HG03439 (cell line): ENCODE measurements at regions not wholly inside any gene's neighbourhood (a gene's known extent, or its start where the extent isn't known, plus 50 kb on each side); places are given as distances from the start of the nearest gene placed in this dataset.
"Not testable (repeated sequence)": the region's sequence is repeated elsewhere in the genome, so short reads cannot be mapped to it uniquely, and the experiment has no call there.

Source experiments
- ATAC-seq: cut with Tn5 transposase; IDR thresholded peaks from one replicate; pipeline ENCODE4 v1.9.1; 2021; ENCODE audit warnings: mild to moderate bottlenecking, moderate library complexity; ENCODE audit not compliant: unreplicated experiment

- no peak for ATAC-seq
These were observed 426.5 kb downstream of the CD83 start for GRCh38 chr6:14543971-14544585.

- no peak for ATAC-seq
These were observed 427.1 kb downstream of the CD83 start for GRCh38 chr6:14544666-14545065.

GRCh38 chr6:14545496-14545895 lies 427.9 kb downstream of the CD83 start:
- ATAC-seq, result no peak

GRCh38 chr6:14546036-14546435 lies 428.5 kb downstream of the CD83 start:
- ATAC-seq, result no peak

GRCh38 chr6:14547284-14547998 lies 429.9 kb downstream of the CD83 start:
- no peak for ATAC-seq

GRCh38 chr6:14549304-14549770 lies 431.8 kb downstream of the CD83 start:
- ATAC-seq, result no peak

- no peak for ATAC-seq
These were observed 432.3 kb downstream of the CD83 start for GRCh38 chr6:14549871-14550270.

GRCh38 chr6:14550410-14550809 lies 432.8 kb downstream of the CD83 start:
- ATAC-seq, result no peak

GRCh38 chr6:14550822-14551221 lies 433.2 kb downstream of the CD83 start:
- no peak for ATAC-seq

- ATAC-seq, result not testable (repeated sequence)
These were observed 434.0 kb downstream of the CD83 start for GRCh38 chr6:14551601-14552000.

- no peak for ATAC-seq
These were observed 435.3 kb downstream of the CD83 start for GRCh38 chr6:14552891-14553290.

- no peak for ATAC-seq
These were observed 435.9 kb downstream of the CD83 start for GRCh38 chr6:14553515-14553914.

- no peak for ATAC-seq
These were observed 438.2 kb downstream of the CD83 start for GRCh38 chr6:14555804-14556203.

- ATAC-seq, result no peak
These were observed 442.4 kb downstream of the CD83 start for GRCh38 chr6:14559746-14560536.

- not testable (repeated sequence) for ATAC-seq
These were observed 444.0 kb downstream of the CD83 start for GRCh38 chr6:14561563-14561962.

GRCh38 chr6:14567842-14568241 lies 450.3 kb downstream of the CD83 start:
- no peak for ATAC-seq

GRCh38 chr6:14569394-14569793 lies 451.8 kb downstream of the CD83 start:
- ATAC-seq, result no peak

GRCh38 chr6:14569874-14570273 lies 452.3 kb downstream of the CD83 start:
- ATAC-seq, result not testable (repeated sequence)

- ATAC-seq, result no peak
These were observed 453.4 kb downstream of the CD83 start for GRCh38 chr6:14571001-14571400.

- ATAC-seq, result no peak
These were observed 454.2 kb downstream of the CD83 start for GRCh38 chr6:14571746-14572145.

GRCh38 chr6:14573267-14573666 lies 455.7 kb downstream of the CD83 start:
- ATAC-seq, result no peak
